Mucosa of descending colon (tissue), 3 donors: ENCODE measurements at regions not wholly inside any gene's neighbourhood (a gene's known extent, or its start where the extent isn't known, plus 50 kb on each side); places are given as distances from the start of the nearest gene placed in this dataset.

Experiments used
- ATAC-seq: fragments of 200-7000 bp; cut with Tn5 transposase; one replicate; pipeline ENCODE4 v1.9.1; 2020; ENCODE audit warnings: mild to moderate bottlenecking, moderate library complexity
- DNase-seq, 3 donors: peaks; one replicate each; pipeline ENCODE4 v3.0.0-alpha.2; 2020
- H3K36me3 ChIP-seq: fragments of 200-600 bp; one replicate; pipeline ENCODE4 v1.8.0; 2021; ENCODE audit warnings: low read depth, mild to moderate bottlenecking
- H3K4me1 ChIP-seq: fragments of 200-600 bp; one replicate; pipeline ENCODE4 v1.8.0; 2021; ENCODE audit warnings: low read depth, mild to moderate bottlenecking
- H3K4me3 ChIP-seq: fragments of 200-600 bp; one replicate; pipeline ENCODE4 v1.8.0; 2021; ENCODE audit warnings: mild to moderate bottlenecking
- H3K9me3 ChIP-seq: fragments of 200-600 bp; one replicate; pipeline ENCODE4 v1.8.0; 2021; ENCODE audit warnings: mild to moderate bottlenecking
- CTCF ChIP-seq: fragments of 200-600 bp; IDR thresholded peaks from one replicate; pipeline ENCODE4 v1.8.0; 2022; ENCODE audit warnings: antibody characterized with exemption, mild to moderate bottlenecking
- intact Hi-C, 2 donors: fragments of 100-400 bp; cut with DNase I in 1 of 2; cut with micrococcal nuclease in 1 of 2; formaldehyde crosslinking; loops; one replicate each; pipeline versions ENCODE4 v1.11.0 to v1.11.1; 2022; cut with DNase I, micrococcal nuclease
- donor health status: DM: no; HTN: no; CAD: no; lungs with moderate emphysema.
- donor health status: DM: no; HTN: no; CAD: no.
- donor health status: DM: no; HTN: yes; CAD: no.

DNA sequence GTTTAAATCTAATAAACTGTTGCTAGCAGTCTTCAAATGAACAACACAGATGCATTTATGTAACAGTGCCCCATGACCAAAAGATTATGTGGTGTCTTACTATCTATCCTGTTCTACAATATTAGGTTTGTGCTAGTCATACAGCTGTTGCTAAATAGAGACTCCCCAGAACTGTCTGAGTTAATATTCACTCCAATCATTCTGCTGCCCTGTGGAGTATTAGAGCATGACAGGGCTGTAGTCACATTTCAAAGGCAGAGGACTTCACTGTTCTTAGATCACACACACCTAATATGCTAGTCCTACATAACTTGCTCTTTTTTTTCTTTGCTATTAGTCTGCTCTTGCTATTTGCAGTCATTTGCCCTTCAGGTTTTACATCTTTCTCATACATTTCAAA, 157.6 kb upstream of the MDGA2 start:
- Histone ChIP-seq H3K4me3 (no peak overlapping the region), H3K4me1 (no peaks in the 10 kb centered on the region), H3K9me3 (peaks cover 38% of the 10 kb centered on the region), H3K36me3 (no peaks in the 10 kb centered on the region)
- ATAC-seq: no peak
- intact Hi-C loops: no loop called here
- no peak for TF ChIP-seq CTCF
- no peak for DNase-seq

- no peak for TF ChIP-seq CTCF
- Histone ChIP-seq H3K4me1 (no peaks in the 10 kb centered on the region), H3K36me3 (no peaks in the 10 kb centered on the region), H3K9me3 (peaks cover 42% of the 10 kb centered on the region), H3K4me3 (no peak overlapping the region)
- intact Hi-C loops: no loop called here
- DNase-seq: no peak
- no peak for ATAC-seq
Observed at GRCh38 chr14:47826809-47827208, 151.4 kb upstream of the MDGA2 start.

DNA sequence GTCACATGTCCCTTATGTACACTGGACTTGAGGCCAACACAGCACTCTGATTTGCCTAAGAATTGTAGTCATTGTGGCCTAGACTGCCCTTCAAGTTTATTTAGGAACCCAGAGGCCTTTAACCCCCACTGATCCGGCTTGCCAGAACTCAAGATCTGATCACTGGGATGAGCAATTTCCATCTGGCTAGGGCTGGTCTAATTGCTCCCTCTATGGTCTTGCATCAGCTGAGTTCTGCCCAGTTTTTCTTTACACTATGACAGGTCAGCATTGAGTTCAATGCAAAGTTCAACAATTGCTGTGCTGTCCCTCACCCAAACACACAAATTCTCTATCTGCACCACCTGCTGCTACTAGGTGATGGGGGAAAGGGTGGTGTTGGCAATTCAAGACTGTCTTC, 146.9 kb upstream of the MDGA2 start:
- DNase-seq (no peak), ATAC-seq (no peak)
- peaks cover 46% of the 10 kb centered on the region for H3K9me3 ChIP-seq
- H3K4me1 ChIP-seq: no peaks in the 10 kb centered on the region
- no peak for TF ChIP-seq CTCF
- no peaks in the 10 kb centered on the region for H3K36me3 ChIP-seq
- H3K4me3 ChIP-seq: no peak overlapping the region
- intact Hi-C loops: no loop called here

DNA sequence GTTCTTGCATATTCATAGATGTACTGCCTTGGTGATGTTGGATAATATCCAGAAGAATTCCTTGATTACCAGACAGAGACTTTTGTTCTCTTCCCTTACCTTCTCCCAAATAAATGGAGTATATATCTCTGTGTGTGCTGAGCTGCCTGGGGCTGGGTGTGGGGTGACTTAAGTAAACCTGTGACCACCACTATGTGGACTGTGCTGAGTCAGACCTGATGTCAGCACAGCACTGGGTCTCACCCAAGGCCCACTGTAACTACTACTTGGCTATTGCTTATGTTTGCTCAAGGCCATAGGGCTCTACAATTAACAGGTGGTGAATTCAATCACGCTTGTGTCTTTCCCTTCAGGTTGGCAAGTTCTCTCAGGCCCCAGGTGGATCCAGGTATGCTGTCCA, 145.7 kb upstream of the MDGA2 start:
- no peaks in the 10 kb centered on the region for H3K36me3 ChIP-seq
- ATAC-seq: no peak
- intact Hi-C loops: no loop called here
- H3K9me3 ChIP-seq: peaks cover 56% of the 10 kb centered on the region
- H3K4me1 ChIP-seq: no peaks in the 10 kb centered on the region
- no peak for TF ChIP-seq CTCF
- H3K4me3 ChIP-seq: no peak overlapping the region
- DNase-seq: no peak

DNA sequence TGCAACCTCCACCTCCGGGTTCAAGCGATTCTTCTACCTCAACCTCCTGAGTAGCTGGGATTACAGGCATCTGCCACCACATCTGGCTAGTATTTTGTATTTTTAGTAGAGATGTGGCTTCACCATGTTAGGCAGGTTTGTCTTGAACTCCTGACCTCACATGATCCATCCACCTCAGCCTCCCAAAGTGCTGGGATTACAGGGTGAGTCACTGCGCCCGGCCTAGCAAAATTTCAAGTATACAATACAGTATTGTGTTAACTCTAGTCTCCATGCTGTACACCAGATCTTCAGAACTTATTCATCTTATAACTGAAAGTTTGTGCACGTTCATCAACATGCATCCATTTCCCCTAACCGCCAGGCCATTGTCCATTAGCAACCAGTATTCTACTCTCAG, 115.1 kb upstream of the MDGA2 start:
- DNase-seq: no peak
- no peak overlapping the region for H3K4me3 ChIP-seq
- intact Hi-C loops: no loop called here
- ATAC-seq: no peak
- H3K4me1 ChIP-seq: no peaks in the 10 kb centered on the region
- peaks cover 39% of the 10 kb centered on the region for H3K9me3 ChIP-seq
- H3K36me3 ChIP-seq: no peaks in the 10 kb centered on the region
- TF ChIP-seq CTCF: no peak

DNA sequence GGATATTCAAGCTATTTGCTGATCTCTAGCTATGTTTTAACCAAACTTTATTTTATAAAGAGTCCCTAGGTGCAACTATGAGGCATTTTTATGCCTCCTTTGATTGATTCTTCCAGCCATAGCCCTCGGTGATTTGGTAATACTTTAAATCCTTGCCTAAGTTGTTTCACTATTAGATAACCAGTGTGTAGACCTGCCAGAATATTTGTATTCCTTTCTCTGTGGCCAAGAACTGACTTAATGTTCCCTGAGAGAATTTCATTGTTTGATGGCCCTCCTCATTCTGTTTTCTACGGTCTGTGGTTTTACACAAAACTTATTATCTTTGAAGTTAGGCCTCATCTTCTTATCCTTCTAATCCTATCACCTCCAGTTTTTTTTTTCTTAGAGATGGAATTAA, 109.7 kb upstream of the MDGA2 start:
- Histone ChIP-seq H3K4me1 (no peaks in the 10 kb centered on the region), H3K9me3 (peaks cover 27% of the 10 kb centered on the region), H3K36me3 (no peaks in the 10 kb centered on the region), H3K4me3 (no peak overlapping the region)
- DNase-seq: no peak
- no peak for TF ChIP-seq CTCF
- no peak for ATAC-seq
- intact Hi-C loops: no loop called here
